Colonic mucosa (tissue), 4 donors: ENCODE measurements at regions not wholly inside any gene's neighbourhood (a gene's known extent, or its start where the extent isn't known, plus 50 kb on each side); places are given as distances from the start of the nearest gene placed in this dataset.

Source experiments
- DNase-seq: peaks from one replicate; pipeline ENCODE4 v3.0.0-alpha.2; 2020
- H3K27ac ChIP-seq: fragments of 200-600 bp; one replicate; pipeline ENCODE4 v1.8.0; 2021
- H3K27me3 ChIP-seq: fragments of 200-600 bp; one replicate; pipeline ENCODE4 v1.8.0; 2021
- H3K36me3 ChIP-seq: fragments of 200-600 bp; one replicate; pipeline ENCODE4 v1.8.0; 2021
- H3K4me1 ChIP-seq: fragments of 200-600 bp; one replicate; pipeline ENCODE4 v1.8.0; 2021; ENCODE audit warnings: mild to moderate bottlenecking
- H3K4me3 ChIP-seq: fragments of 200-600 bp; one replicate; pipeline ENCODE4 v1.8.0; 2021
- H3K9ac ChIP-seq, 2 donors: one replicate each; pipeline ENCODE4 v1.7.0; 2013; ENCODE audit warnings: control low read depth in 2 of 2, low read depth in 2 of 2, low read length in 2 of 2
- H3K9me3 ChIP-seq: fragments of 200-600 bp; one replicate; pipeline ENCODE4 v1.8.0; 2021
- CTCF ChIP-seq: fragments of 200-600 bp; IDR thresholded peaks from one replicate; pipeline ENCODE4 v1.8.0; 2022; ENCODE audit warnings: antibody characterized with exemption, mild to moderate bottlenecking
- intact Hi-C: fragments of 100-400 bp; cut with DNase I; formaldehyde crosslinking; loops from one replicate; pipeline ENCODE4 v1.14.1; 2022
- donor health status: healthy.
- donor health status: DM: no; HTN: no; CAD: no.
- donor health status: DM: no; HTN: no; CAD: no.

GRCh38 chr6:4550227-4550597 is 226.0 kb upstream of the CDYL start:
- Histone ChIP-seq H3K36me3 (no peaks in the 10 kb centered on the region), H3K9me3 (no peaks in the 10 kb centered on the region), H3K9ac (no peak overlapping the region), H3K27ac (no peak overlapping the region), H3K4me1 (no peaks in the 10 kb centered on the region), H3K4me3 (no peak overlapping the region), H3K27me3 (no peaks in the 10 kb centered on the region)
- no peak for TF ChIP-seq CTCF
- DNase-seq = no peak
- intact Hi-C loops = no loop called here

- Histone ChIP-seq H3K9ac (no peak overlapping the region), H3K9me3 (no peaks in the 10 kb centered on the region), H3K27ac (no peak overlapping the region), H3K36me3 (no peaks in the 10 kb centered on the region), H3K4me3 (no peak overlapping the region), H3K27me3 (no peaks in the 10 kb centered on the region), H3K4me1 (no peaks in the 10 kb centered on the region)
- TF ChIP-seq CTCF = no peak
- DNase-seq = no peak
- intact Hi-C loops = no loop called here
Observed at GRCh38 chr6:4549556-4550226, 226.5 kb upstream of the CDYL start.

GRCh38 chr6:4545893-4546292 is 230.3 kb upstream of the CDYL start:
- no peak for DNase-seq
- Histone ChIP-seq H3K27me3 (no peaks in the 10 kb centered on the region), H3K36me3 (no peaks in the 10 kb centered on the region), H3K4me3 (no peak overlapping the region), H3K9me3 (no peaks in the 10 kb centered on the region), H3K9ac (no peak overlapping the region), H3K27ac (no peak overlapping the region), H3K4me1 (no peaks in the 10 kb centered on the region)
- intact Hi-C loops = no loop called here
- TF ChIP-seq CTCF = no peak

GRCh38 chr6:4543596-4543995 is 232.6 kb upstream of the CDYL start:
- intact Hi-C loops = no loop called here
- DNase-seq = no peak
- Histone ChIP-seq H3K27ac (no peak overlapping the region), H3K9me3 (no peaks in the 10 kb centered on the region), H3K4me3 (no peak overlapping the region), H3K36me3 (no peaks in the 10 kb centered on the region), H3K9ac (no peak overlapping the region), H3K27me3 (no peaks in the 10 kb centered on the region), H3K4me1 (no peaks in the 10 kb centered on the region)
- TF ChIP-seq CTCF = no peak

GRCh38 chr6:4533576-4533975 is 242.6 kb upstream of the CDYL start:
- Histone ChIP-seq H3K4me3 (no peak overlapping the region), H3K9ac (no peak overlapping the region), H3K36me3 (no peaks in the 10 kb centered on the region), H3K4me1 (no peaks in the 10 kb centered on the region), H3K27ac (no peak overlapping the region), H3K27me3 (no peaks in the 10 kb centered on the region), H3K9me3 (no peaks in the 10 kb centered on the region)
- intact Hi-C loops = no loop called here
- DNase-seq = no peak
- TF ChIP-seq CTCF = no peak
